ENCODE measurements at regions not wholly inside any gene's neighbourhood (a gene's known extent, or its start where the extent isn't known, plus 50 kb on each side); places are given as distances from the start of the nearest gene placed in this dataset.

- TF ChIP-seq CTCF (IDR thresholded peaks at IDR 0.05; ENCODE audit: borderline replicate concordance, control extremely low read depth, extremely low read depth, insufficient read depth, missing control alignments): no peak
- in situ Hi-C loops (cut with MboI; ENCODE audit: low sequenced_read_pairs, unreplicated experiment): no loop called here
- no peak for DNase-seq (ENCODE audit: low spot score)
These were observed 88.4 kb upstream of the GNAZ start for GRCh38 chr22:22981670-22982571.

DNA sequence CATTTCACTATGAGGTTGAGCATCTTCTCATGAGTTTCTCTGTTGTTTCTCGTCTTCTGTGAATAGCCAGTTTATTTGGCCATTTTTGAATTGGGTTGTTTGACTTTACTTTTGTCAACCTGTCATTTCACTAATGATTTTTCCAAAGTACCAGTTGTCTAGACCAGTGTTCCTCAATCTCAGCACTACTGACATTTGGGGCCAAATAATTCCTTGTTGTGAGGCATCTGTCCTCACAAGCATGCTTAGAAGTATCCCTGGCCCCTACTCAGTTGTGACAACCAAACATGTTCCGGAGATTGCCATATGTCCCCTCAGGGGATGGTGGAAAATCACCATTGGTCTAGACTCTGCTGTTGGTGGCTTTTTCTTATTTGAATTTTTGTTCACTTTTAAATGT, 87.7 kb upstream of the GNAZ start:
- in situ Hi-C loops (cut with MboI; ENCODE audit: low sequenced_read_pairs, unreplicated experiment): no loop called here
- TF ChIP-seq CTCF (IDR thresholded peaks at IDR 0.05; ENCODE audit: borderline replicate concordance, control extremely low read depth, extremely low read depth, insufficient read depth, missing control alignments): no peak
- no peak for DNase-seq (ENCODE audit: low spot score)

GRCh38 chr22:22983123-22983522, 87.2 kb upstream of the GNAZ start:
- in situ Hi-C loops (cut with MboI; ENCODE audit: low sequenced_read_pairs, unreplicated experiment): no loop called here
- no peak for TF ChIP-seq CTCF (IDR thresholded peaks at IDR 0.05; ENCODE audit: borderline replicate concordance, control extremely low read depth, extremely low read depth, insufficient read depth, missing control alignments)
- DNase-seq (ENCODE audit: low spot score): no peak

- DNase-seq (ENCODE audit: low spot score): no peak
- no peak for TF ChIP-seq CTCF (IDR thresholded peaks at IDR 0.05; ENCODE audit: borderline replicate concordance, control extremely low read depth, extremely low read depth, insufficient read depth, missing control alignments)
- in situ Hi-C loops (cut with MboI; ENCODE audit: low sequenced_read_pairs, unreplicated experiment): no loop called here
These were observed 86.5 kb upstream of the GNAZ start for GRCh38 chr22:22983816-22984215.

- no peak for DNase-seq (ENCODE audit: low spot score)
- no peak for TF ChIP-seq CTCF (IDR thresholded peaks at IDR 0.05; ENCODE audit: borderline replicate concordance, control extremely low read depth, extremely low read depth, insufficient read depth, missing control alignments)
- in situ Hi-C loops (cut with MboI; ENCODE audit: low sequenced_read_pairs, unreplicated experiment): no loop called here
These were observed 85.4 kb upstream of the GNAZ start for GRCh38 chr22:22984967-22985366.

GRCh38 chr22:22986008-22986407, 84.3 kb upstream of the GNAZ start:
- in situ Hi-C loops (cut with MboI; ENCODE audit: low sequenced_read_pairs, unreplicated experiment): no loop called here
- DNase-seq (ENCODE audit: low spot score): no peak
- TF ChIP-seq CTCF (IDR thresholded peaks at IDR 0.05; ENCODE audit: borderline replicate concordance, control extremely low read depth, extremely low read depth, insufficient read depth, missing control alignments): no peak

Measured in GM13976 (cell line).